GM19023 (cell line): ENCODE measurements at regions not wholly inside any gene's neighbourhood (a gene's known extent, or its start where the extent isn't known, plus 50 kb on each side); places are given as distances from the start of the nearest gene placed in this dataset.
"Not testable (repeated sequence)": the region's sequence is repeated elsewhere in the genome, so short reads cannot be mapped to it uniquely, and the experiment has no call there.

ENCODE experiments used
- ATAC-seq: cut with Tn5 transposase; IDR thresholded peaks from one replicate; pipeline ENCODE4 v1.9.1; 2021; ENCODE audit warnings: mild to moderate bottlenecking, moderate library complexity; ENCODE audit not compliant: unreplicated experiment

- ATAC-seq = no peak
These were observed 329.3 kb downstream of the GPD2 start for GRCh38 chr2:156765450-156765849.

- no peak for ATAC-seq
These were observed 333.6 kb downstream of the GPD2 start for GRCh38 chr2:156769802-156770201.

GRCh38 chr2:156778916-156779315 is 342.7 kb downstream of the GPD2 start:
- ATAC-seq = no peak

GRCh38 chr2:156779416-156780120 is 343.4 kb downstream of the GPD2 start:
- ATAC-seq = no peak

GRCh38 chr2:156781677-156782076 is 345.5 kb downstream of the GPD2 start:
- ATAC-seq = not testable (repeated sequence)

- ATAC-seq = no peak
These were observed 348.0 kb downstream of the GPD2 start for GRCh38 chr2:156784020-156784701.

GRCh38 chr2:156787517-156787916 is 351.3 kb downstream of the GPD2 start:
- ATAC-seq = no peak

- ATAC-seq = no peak
These were observed 354.3 kb downstream of the GPD2 start for GRCh38 chr2:156790343-156791037.

- no peak for ATAC-seq
These were observed 356.2 kb downstream of the GPD2 start for GRCh38 chr2:156792242-156792840.

- ATAC-seq = no peak
These were observed 361.7 kb downstream of the GPD2 start for GRCh38 chr2:156797832-156798231.

GRCh38 chr2:156800065-156800653 is 364.0 kb downstream of the GPD2 start:
- ATAC-seq = no peak

GRCh38 chr2:156800781-156801361 is 364.7 kb downstream of the GPD2 start:
- no peak for ATAC-seq

GRCh38 chr2:156803243-156803642 is 367.1 kb downstream of the GPD2 start:
- ATAC-seq = no peak

- no peak for ATAC-seq
These were observed 367.8 kb downstream of the GPD2 start for GRCh38 chr2:156803967-156804366.

GRCh38 chr2:156810094-156810493 is 373.9 kb downstream of the GPD2 start:
- no peak for ATAC-seq

GRCh38 chr2:156812496-156812895 is 376.3 kb downstream of the GPD2 start:
- ATAC-seq = no peak

GRCh38 chr2:156817430-156817829 is 381.3 kb downstream of the GPD2 start:
- no peak for ATAC-seq

- no peak for ATAC-seq
These were observed 382.0 kb downstream of the GPD2 start for GRCh38 chr2:156818221-156818620.

GRCh38 chr2:156818944-156819343 is 382.8 kb downstream of the GPD2 start:
- ATAC-seq = no peak

- ATAC-seq = no peak
These were observed 390.3 kb downstream of the GPD2 start for GRCh38 chr2:156826341-156826933.
